ENCODE measurements at regions not wholly inside any gene's neighbourhood (a gene's known extent, or its start where the extent isn't known, plus 50 kb on each side); places are given as distances from the start of the nearest gene placed in this dataset.

DNA sequence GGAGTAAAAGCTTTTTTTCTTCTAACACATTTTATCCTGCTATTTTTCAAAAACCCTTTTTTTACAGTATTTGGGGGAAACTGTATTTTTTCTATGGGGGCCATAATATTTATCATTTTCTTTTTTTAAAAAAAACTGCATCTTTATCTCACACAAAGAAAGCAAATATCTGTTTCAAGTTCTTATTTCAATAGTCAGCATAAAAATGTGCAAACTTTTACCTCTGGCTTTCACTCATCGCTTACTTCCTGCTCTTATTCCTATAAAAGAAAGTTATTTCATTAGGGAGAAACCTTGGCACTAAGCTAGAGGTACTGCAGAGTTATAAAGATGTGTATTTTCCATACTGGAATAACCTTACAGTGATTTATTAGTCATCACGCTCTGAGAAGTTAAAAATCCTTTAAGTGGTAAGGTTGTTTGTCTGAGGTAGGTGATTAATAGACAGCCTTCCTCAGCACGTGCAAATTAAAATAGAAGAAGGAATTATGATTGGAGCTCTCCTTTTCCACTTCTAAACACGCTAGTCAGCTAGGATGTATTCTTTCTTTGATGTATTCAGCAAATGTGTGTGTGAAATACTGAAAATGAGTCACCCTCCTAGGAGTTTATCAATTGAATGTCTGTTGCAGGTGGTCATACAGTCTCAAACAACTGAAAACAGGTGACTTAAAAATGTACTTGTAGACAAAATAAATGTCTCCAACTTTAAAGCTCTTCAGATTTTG lies 461.0 kb downstream of the GXYLT1 start:
- no peak for TF ChIP-seq CTCF (IDR thresholded peaks at IDR 0.05 in 8 of 11, conservative IDR thresholded peaks at IDR 0.05 in 3 of 11)
- TF ChIP-seq POLR2A (IDR thresholded peaks at IDR 0.05): no peak
